ENCODE measurements at regions not wholly inside any gene's neighbourhood (a gene's known extent, or its start where the extent isn't known, plus 50 kb on each side); places are given as distances from the start of the nearest gene placed in this dataset.

DNA sequence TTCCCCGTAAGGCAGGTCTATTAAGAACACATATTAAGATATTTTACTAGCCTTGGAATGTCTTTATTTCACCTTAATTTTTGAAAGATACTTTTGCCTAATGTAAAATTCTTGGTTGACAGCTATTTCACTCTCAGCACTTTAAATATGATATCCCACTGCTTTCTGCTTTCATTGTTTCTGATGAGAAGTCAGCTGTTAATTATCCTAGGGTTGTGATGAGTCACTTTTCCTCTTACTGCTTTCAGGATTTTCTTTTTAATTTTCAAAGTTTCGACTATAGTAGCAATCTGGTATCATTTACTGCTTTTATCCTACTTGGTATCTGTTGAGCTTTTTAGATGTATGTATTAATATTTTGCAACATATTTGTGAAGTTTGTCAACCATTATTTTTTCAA, 578.9 kb upstream of the ATP2B1 start:
- no peaks in the 10 kb centered on the region for H4K20me1 ChIP-seq (ENCODE audit: control insufficient read depth, insufficient read depth)
- H3K9ac ChIP-seq (ENCODE audit: control insufficient read depth, insufficient read depth, low read length), result no peak overlapping the region
- no peaks in the 10 kb centered on the region for H3K79me2 ChIP-seq (ENCODE audit: control insufficient read depth, insufficient read depth, low read length)
- TF ChIP-seq CBX5 (IDR thresholded peaks at IDR 0.05; ENCODE audit: low read depth) (peak; percentile 98), YY1 (IDR thresholded peaks at IDR 0.05; ENCODE audit: low read depth, low read length) (no peak)
- DNase-seq (ENCODE audit: low read depth, low spot score), result no peak
- no TSS peak for BruUV-seq (replicated peaks)
- no peak for ATAC-seq
- H3K4me3 ChIP-seq, result no peak overlapping the region
- no peak overlapping the region for H3K4me2 ChIP-seq (ENCODE audit: control insufficient read depth, insufficient read depth)
- no peak overlapping the region for H2AFZ ChIP-seq (ENCODE audit: control insufficient read depth, low read depth, low read length)
- ChIA-PET CTCF (no interaction called here), RAD21 (ENCODE audit: unreplicated experiment) (no interaction called here), POLR2A (no interaction called here), SMC1A (ENCODE audit: uncharacterized antibody, unreplicated experiment) (no interaction called here)
- H3K4me1 ChIP-seq (ENCODE audit: control insufficient read depth, insufficient read depth, low read length), result no peaks in the 10 kb centered on the region
- FAIRE-seq, result no peak
- intact Hi-C loops (cut with micrococcal nuclease; ENCODE audit: unreplicated experiment) (no loop called here), in situ Hi-C loops (cut with MboI) (no loop called here)
- 44% methylated on average over 2 of the region's 2 CpGs for WGBS (ENCODE audit: insufficient coverage, insufficient replicate concordance, low lambda C conversion rate, missing lambda C conversion rate)
- H3K27me3 ChIP-seq (replicated peaks in 1 of 2; ENCODE audit: control insufficient read depth in 2 of 2, insufficient read depth in 2 of 2, low read length in 1 of 2), result no peaks in the 10 kb centered on the region
- no peak overlapping the region for H3K27ac ChIP-seq (ENCODE audit: control insufficient read depth, insufficient read depth)
- peaks cover 6% of the 10 kb centered on the region; the same call in 2 of the 3 replicates for H3K9me3 ChIP-seq (replicated peaks; ENCODE audit: control insufficient read depth, insufficient read depth, low read length)
- no peaks in the 10 kb centered on the region for H3K36me3 ChIP-seq (ENCODE audit: control insufficient read depth in 2 of 2, insufficient read depth in 2 of 2, low read length in 1 of 2)

DNA sequence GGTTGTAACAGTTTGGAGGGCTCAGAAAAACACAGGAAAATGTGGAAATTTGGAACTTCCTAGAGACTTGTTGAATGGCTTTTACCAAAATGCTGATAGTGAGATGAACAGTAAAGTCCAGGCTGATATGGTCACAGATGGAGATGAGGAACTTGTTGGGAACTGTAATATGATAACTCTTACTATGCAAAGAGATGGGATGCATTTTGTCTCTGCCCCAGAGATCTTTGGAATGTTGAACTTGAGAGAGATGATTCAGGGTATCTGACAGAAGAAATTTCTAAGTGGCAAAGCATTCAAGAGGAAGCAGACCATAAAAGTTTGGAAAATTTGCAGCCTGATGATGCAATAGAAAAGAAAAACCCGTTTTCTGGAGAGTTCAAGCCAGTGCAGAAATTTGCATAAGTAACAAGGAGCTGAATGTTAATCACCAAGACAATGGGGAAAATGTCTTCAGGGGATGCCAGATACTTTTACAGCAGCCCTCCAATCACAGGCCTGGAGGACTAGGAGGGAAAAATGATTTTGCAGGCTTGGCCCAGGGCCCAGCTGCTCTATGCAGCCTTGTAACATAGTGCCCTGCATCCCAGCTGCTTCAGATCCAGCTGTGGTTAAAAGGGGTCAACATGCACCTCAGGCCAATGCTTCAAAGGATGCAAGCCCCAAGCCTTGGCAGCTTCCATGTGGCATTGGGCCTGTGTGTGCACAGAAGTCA, 572.7 kb upstream of the ATP2B1 start:
- no peak overlapping the region for H3K9ac ChIP-seq (ENCODE audit: control insufficient read depth, insufficient read depth, low read length)
- H3K4me2 ChIP-seq (ENCODE audit: control insufficient read depth, insufficient read depth), result no peak overlapping the region
- intact Hi-C loops (cut with micrococcal nuclease; ENCODE audit: unreplicated experiment), result no loop called here
- no peaks in the 10 kb centered on the region for H3K36me3 ChIP-seq (ENCODE audit: control insufficient read depth in 2 of 2, insufficient read depth in 2 of 2, low read length in 1 of 2)
- no peaks in the 10 kb centered on the region for H3K79me2 ChIP-seq (ENCODE audit: control insufficient read depth, insufficient read depth, low read length)
- ChIA-PET RAD21 (ENCODE audit: unreplicated experiment) (no interaction called here), SMC1A (ENCODE audit: uncharacterized antibody, unreplicated experiment) (no interaction called here), POLR2A (no interaction called here), CTCF (no interaction called here)
- no peak for FAIRE-seq
- no peaks in the 10 kb centered on the region for H3K27me3 ChIP-seq (replicated peaks in 1 of 2; ENCODE audit: control insufficient read depth in 2 of 2, insufficient read depth in 2 of 2, low read length in 1 of 2)
- H3K4me3 ChIP-seq, result no peak overlapping the region
- peaks cover 22% of the 10 kb centered on the region; the same call in 2 of the 3 replicates for H3K9me3 ChIP-seq (replicated peaks; ENCODE audit: control insufficient read depth, insufficient read depth, low read length)
- in situ Hi-C loops (cut with MboI), result no loop called here
- peak overlapping the region; percentile 10; the same call in 1 of the 2 replicates for H2AFZ ChIP-seq (ENCODE audit: control insufficient read depth, low read depth, low read length)
- no peaks in the 10 kb centered on the region for H4K20me1 ChIP-seq (ENCODE audit: control insufficient read depth, insufficient read depth)
- no peak for DNase-seq (ENCODE audit: low read depth, low spot score)
- ATAC-seq, result no peak
- H3K4me1 ChIP-seq (ENCODE audit: control insufficient read depth, insufficient read depth, low read length), result no peaks in the 10 kb centered on the region
- peak overlapping the region; percentile 46; the same call in 1 of the 2 replicates for H3K27ac ChIP-seq (ENCODE audit: control insufficient read depth, insufficient read depth)
- BruUV-seq (replicated peaks), result no TSS peak
- WGBS (ENCODE audit: insufficient coverage, insufficient replicate concordance, low lambda C conversion rate, missing lambda C conversion rate), result 0% methylated on average over 1 of the region's 1 CpG
- no peak for TF ChIP-seq HCFC1 (IDR thresholded peaks at IDR 0.05; ENCODE audit: low read length)
- no peak for TF ChIP-seq BMI1 (IDR thresholded peaks at IDR 0.05; ENCODE audit: borderline replicate concordance)
- TF ChIP-seq CREM (IDR thresholded peaks at IDR 0.05; ENCODE audit: low read depth), result no peak
- TF ChIP-seq CBX5 (IDR thresholded peaks at IDR 0.05; ENCODE audit: low read depth), result 0 out of 2 replicates have a peak, but pooled peaks have one; percentile 77
- no peak for TF ChIP-seq TCF12 (IDR thresholded peaks at IDR 0.05; ENCODE audit: low read depth, low read length)
- TF ChIP-seq MTA3 (IDR thresholded peaks at IDR 0.05; ENCODE audit: borderline replicate concordance, low read length), result no peak
- TF ChIP-seq, protein P1, sequence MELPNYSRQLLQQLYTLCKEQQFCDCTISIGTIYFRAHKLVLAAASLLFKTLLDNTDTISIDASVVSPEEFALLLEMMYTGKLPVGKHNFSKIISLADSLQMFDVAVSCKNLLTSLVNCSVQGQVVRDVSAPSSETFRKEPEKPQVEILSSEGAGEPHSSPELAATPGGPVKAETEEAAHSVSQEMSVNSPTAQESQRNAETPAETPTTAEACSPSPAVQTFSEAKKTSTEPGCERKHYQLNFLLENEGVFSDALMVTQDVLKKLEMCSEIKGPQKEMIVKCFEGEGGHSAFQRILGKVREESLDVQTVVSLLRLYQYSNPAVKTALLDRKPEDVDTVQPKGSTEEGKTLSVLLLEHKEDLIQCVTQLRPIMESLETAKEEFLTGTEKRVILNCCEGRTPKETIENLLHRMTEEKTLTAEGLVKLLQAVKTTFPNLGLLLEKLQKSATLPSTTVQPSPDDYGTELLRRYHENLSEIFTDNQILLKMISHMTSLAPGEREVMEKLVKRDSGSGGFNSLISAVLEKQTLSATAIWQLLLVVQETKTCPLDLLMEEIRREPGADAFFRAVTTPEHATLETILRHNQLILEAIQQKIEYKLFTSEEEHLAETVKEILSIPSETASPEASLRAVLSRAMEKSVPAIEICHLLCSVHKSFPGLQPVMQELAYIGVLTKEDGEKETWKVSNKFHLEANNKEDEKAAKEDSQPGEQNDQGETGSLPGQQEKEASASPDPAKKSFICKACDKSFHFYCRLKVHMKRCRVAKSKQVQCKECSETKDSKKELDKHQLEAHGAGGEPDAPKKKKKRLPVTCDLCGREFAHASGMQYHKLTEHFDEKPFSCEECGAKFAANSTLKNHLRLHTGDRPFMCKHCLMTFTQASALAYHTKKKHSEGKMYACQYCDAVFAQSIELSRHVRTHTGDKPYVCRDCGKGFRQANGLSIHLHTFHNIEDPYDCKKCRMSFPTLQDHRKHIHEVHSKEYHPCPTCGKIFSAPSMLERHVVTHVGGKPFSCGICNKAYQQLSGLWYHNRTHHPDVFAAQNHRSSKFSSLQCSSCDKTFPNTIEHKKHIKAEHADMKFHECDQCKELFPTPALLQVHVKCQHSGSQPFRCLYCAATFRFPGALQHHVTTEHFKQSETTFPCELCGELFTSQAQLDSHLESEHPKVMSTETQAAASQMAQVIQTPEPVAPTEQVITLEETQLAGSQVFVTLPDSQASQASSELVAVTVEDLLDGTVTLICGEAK (IDR thresholded peaks at IDR 0.05; ENCODE audit: borderline replicate concordance), result 0 out of 2 replicates have a peak, but pooled peaks have one; percentile 1
- TF ChIP-seq STAT1 (conservative IDR thresholded peaks at IDR 0.05), result no peak
- no peak for TF ChIP-seq EZH2 (IDR thresholded peaks at IDR 0.05; ENCODE audit: borderline replicate concordance, control insufficient read depth, low read depth, low read length)
- no peak for TF ChIP-seq RUNX3 (IDR thresholded peaks at IDR 0.05; ENCODE audit: low read length)

All from GM12878 (cell line).